HPDE6-E6E7 (cell line): ENCODE measurements at regions not wholly inside any gene's neighbourhood (a gene's known extent, or its start where the extent isn't known, plus 50 kb on each side); places are given as distances from the start of the nearest gene placed in this dataset.
"Not testable (repeated sequence)": the region's sequence is repeated elsewhere in the genome, so short reads cannot be mapped to it uniquely, and the experiment has no call there.

ENCODE experiments used
- DNase-seq: peaks from one replicate; pipeline ENCODE4 v3.0.0; 2011; ENCODE audit warnings: missing footprints; ENCODE audit errors: extremely low spot score

- DNase-seq = no peak
Observed at GRCh38 chr12:60498656-60499055, 902.8 kb downstream of the SLC16A7 start.

- DNase-seq = no peak
Observed at GRCh38 chr12:60501124-60501729, 905.4 kb downstream of the SLC16A7 start.

GRCh38 chr12:60522684-60523400 lies 927.0 kb downstream of the SLC16A7 start:
- DNase-seq = no peak

- DNase-seq = no peak
Observed at GRCh38 chr12:60529261-60529660, 933.4 kb downstream of the SLC16A7 start.

GRCh38 chr12:60529723-60530122 lies 933.9 kb downstream of the SLC16A7 start:
- no peak for DNase-seq

GRCh38 chr12:60535363-60535762 lies 939.5 kb downstream of the SLC16A7 start:
- no peak for DNase-seq

- no peak for DNase-seq
Observed at GRCh38 chr12:60539592-60539991, 943.8 kb downstream of the SLC16A7 start.

- no peak for DNase-seq
Observed at GRCh38 chr12:60568914-60569313, 973.1 kb downstream of the SLC16A7 start.

GRCh38 chr12:60577607-60578006 lies 981.8 kb downstream of the SLC16A7 start:
- DNase-seq = no peak

- not testable (repeated sequence) for DNase-seq
Observed at GRCh38 chr12:60587664-60588063, 991.8 kb downstream of the SLC16A7 start.

- DNase-seq = no peak
Observed at GRCh38 chr12:60594035-60594711, 998.3 kb downstream of the SLC16A7 start.

GRCh38 chr12:60602601-60603000 lies 1006.8 kb downstream of the SLC16A7 start:
- DNase-seq = no peak

- not testable (repeated sequence) for DNase-seq
Observed at GRCh38 chr12:60603475-60603874, 1007.6 kb downstream of the SLC16A7 start.

- DNase-seq = no peak
Observed at GRCh38 chr12:60616400-60616799, 1020.6 kb downstream of the SLC16A7 start.

GRCh38 chr12:60630796-60631195 lies 1035.0 kb downstream of the SLC16A7 start:
- DNase-seq = no peak

- DNase-seq = no peak
Observed at GRCh38 chr12:60644076-60644475, 1048.2 kb downstream of the SLC16A7 start.

- no peak for DNase-seq
Observed at GRCh38 chr12:60666895-60667294, 1071.1 kb downstream of the SLC16A7 start.

- DNase-seq = no peak
Observed at GRCh38 chr12:60672949-60673348, 1077.1 kb downstream of the SLC16A7 start.

- no peak for DNase-seq
Observed at GRCh38 chr12:60684988-60685655, 1089.3 kb downstream of the SLC16A7 start.

- no peak for DNase-seq
Observed at GRCh38 chr12:60689137-60689536, 1093.3 kb downstream of the SLC16A7 start.

- no peak for DNase-seq
Observed at GRCh38 chr12:60693019-60693626, 1097.3 kb downstream of the SLC16A7 start.
